GM21825 (cell line): ENCODE measurements at regions not wholly inside any gene's neighbourhood (a gene's known extent, or its start where the extent isn't known, plus 50 kb on each side); places are given as distances from the start of the nearest gene placed in this dataset.
"Not testable (repeated sequence)": the region's sequence is repeated elsewhere in the genome, so short reads cannot be mapped to it uniquely, and the experiment has no call there.

Experiments used
- ATAC-seq: cut with Tn5 transposase; IDR thresholded peaks from one replicate; pipeline ENCODE4 v1.9.1; 2021; ENCODE audit warnings: mild to moderate bottlenecking, moderate library complexity; ENCODE audit not compliant: unreplicated experiment

DNA sequence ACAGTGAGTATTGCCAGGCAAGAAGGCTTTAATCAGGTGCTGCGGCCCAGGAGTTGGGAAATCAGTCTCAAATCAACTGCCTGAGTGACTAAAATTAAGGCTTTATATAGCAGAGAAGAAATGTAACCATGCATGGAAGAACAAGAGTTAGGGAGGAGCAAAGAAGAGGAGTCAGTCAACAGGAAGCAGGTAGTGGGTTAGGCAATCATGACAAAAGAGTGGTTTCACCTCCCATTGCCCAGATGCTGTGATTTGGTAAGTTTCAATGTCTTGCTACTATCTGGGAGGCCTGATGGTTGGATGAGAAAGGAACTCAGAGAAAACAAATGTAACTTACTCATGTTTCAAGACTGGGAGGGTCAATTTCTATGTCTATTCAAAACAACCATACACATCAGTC lies 998.3 kb downstream of the GATA3 start:
- no peak for ATAC-seq

DNA sequence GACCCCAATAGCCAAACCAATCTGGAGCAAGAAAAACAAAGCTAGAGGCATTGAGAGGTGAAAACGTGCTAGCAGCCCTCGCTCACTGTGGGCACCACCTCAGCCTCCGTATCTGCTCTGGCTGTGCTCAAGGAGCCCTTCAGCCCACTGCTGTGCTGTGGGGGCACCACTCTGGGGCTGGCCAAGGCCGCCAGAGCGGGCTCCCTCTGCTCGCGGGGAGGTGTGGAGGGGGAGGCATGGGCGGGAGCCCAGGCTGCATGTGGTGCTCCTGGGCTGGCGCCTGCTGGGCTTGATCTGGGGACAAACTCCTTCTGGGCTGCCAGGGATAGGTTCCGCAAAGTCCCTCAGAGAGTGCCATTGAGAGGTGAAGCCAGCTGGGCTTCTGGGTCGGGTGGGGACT lies 1002.0 kb downstream of the GATA3 start:
- no peak for ATAC-seq

GRCh38 chr10:9057293-9057692 lies 1002.8 kb downstream of the GATA3 start:
- not testable (repeated sequence) for ATAC-seq

GRCh38 chr10:9060314-9060713 lies 1005.8 kb downstream of the GATA3 start:
- ATAC-seq = no peak

DNA sequence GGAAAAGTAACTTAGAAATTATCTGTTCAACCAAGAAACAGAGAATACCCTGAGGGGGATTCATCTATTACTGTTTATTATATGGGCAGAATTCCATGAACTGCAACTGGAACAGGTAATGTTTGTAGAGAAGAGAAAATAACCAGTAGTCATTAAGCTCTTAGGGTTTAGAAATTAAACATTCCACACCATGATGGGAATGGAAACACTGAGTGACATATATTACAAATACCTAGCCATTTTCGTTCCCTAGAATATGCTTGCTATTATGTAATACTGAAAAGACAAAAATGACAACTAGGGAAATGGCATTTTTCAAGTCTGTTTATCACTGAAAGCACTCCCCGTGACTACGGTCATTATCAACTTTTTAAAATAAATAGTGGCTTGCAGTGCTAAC lies 1007.4 kb downstream of the GATA3 start:
- no peak for ATAC-seq

- ATAC-seq = no peak
Observed at GRCh38 chr10:9066152-9066551, 1011.7 kb downstream of the GATA3 start.

DNA sequence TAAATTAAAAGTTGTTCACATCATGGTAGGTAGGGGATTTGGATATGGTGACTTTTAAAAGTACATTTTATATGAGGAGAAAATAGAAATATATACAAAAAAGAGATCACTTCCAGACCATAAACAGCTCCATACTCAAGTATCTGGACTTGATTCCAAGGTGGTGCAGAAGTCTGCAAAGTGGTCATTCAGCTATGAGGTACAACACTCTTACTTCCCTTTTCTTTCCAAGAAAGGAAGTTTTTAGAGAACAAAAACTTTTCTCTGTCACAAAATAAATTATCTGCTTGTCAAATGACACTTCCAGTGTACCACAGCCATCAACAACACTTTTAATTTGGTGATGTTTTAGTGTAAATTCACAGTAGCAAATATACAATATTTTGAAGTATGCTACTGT lies 1013.5 kb downstream of the GATA3 start:
- no peak for ATAC-seq

DNA sequence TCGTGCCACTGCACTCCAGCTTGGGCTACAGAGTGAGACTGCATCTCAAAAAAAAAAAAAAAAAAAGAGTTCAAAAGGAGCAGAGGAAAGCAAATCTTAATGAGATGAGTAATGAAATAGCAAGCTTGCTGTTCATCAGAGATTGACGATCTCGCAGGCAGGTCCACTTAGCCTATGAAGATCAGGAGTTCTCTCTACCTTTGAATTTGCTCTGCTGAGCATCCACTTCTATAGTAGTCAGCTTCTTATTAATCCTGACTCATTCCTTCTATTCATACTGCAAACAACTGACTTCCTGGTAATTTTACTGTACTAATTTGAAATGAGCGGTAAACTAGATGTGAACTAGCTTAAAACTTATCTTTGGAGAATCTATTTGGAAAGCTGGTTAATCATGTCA lies 1014.6 kb downstream of the GATA3 start:
- no peak for ATAC-seq

DNA sequence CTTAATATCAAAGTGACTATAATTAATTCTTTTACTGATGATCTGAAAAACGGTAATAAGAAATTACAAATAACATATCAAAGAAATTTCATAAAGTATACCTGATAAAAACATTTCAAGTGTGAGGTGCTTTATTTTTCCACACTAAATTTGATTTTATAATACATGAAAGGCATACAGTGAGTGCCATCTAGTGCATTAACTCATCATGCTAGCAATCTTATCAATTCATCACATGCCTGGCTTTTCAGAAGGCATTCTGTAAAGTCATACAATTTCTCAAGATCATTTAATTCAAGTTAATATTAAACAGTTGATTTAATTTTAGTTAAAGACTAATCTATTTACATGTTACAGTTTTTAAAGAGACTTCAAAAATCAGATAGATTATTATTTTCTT lies 1020.9 kb downstream of the GATA3 start:
- no peak for ATAC-seq

- ATAC-seq = no peak
Observed at GRCh38 chr10:9076066-9076465, 1021.6 kb downstream of the GATA3 start.

GRCh38 chr10:9081253-9081652 lies 1026.8 kb downstream of the GATA3 start:
- no peak for ATAC-seq

- ATAC-seq = no peak
Observed at GRCh38 chr10:9081961-9082360, 1027.5 kb downstream of the GATA3 start.

DNA sequence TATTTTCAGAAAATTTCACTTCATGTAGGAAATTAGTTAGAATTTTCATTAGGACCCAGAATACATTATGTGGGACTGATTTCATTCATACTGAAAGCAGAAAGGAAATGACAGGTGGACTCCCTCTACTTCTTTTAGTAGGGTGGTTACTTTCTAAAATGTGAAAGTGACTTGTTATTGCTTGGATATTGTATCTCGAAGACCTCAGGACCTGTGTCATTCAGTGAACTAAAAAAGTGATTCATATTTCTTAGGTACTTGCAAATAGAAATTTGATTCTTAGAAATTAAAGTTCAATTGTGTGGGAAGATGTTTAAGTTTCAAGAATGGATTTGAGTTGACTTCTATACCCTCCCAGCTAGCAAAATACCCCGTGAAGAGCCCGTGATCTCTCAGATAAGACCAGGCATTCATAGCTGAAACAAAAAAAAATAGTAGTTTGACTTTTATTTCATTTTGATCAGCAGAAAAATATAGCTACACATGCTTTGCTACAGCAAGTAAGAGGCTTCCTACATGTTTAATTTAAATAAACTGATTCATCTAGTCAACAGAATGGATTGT lies 1037.1 kb downstream of the GATA3 start:
- no peak for ATAC-seq

DNA sequence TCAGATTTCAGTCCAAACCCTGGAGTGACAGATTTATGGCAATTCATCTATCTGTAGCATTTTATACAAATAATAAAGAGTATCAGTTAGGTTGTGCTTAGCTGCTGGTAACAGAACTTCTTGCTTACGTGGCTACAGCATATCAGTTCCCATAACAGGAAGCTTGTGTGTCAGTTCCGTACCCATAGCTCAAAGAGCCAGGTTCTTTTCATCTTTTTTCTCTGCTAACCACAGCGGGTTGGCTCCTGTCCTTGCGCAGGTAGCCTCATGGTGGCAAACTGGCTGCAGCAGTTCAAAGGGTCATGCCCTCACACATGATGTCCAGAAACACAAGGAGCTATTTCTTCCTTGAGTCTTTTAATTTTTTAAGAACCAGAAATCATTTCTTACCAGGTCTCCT lies 1041.8 kb downstream of the GATA3 start:
- no peak for ATAC-seq

- no peak for ATAC-seq
Observed at GRCh38 chr10:9097206-9097990, 1042.9 kb downstream of the GATA3 start.

GRCh38 chr10:9097991-9098306 lies 1043.5 kb downstream of the GATA3 start:
- no peak for ATAC-seq

- ATAC-seq = no peak
Observed at GRCh38 chr10:9102026-9102425, 1047.5 kb downstream of the GATA3 start.

- no peak for ATAC-seq
Observed at GRCh38 chr10:9103301-9103700, 1048.8 kb downstream of the GATA3 start.

DNA sequence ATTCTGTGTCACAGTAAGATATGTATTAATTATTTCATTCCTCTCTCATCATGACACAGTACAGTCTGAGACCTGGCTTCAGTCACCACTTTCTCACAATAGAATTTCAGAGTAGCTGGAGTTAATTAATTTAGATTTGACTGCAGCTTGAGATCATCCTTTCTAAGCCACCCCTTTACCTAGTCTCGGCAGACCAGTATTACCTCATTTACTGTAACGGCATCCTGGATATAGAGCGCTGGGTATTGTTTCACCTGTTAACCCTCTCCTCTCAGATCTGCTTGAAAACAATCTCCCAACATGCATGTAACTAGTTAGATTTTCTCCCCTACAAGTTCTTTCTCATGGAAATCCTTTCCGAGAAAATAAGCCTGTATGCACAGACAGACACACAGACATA lies 1057.5 kb downstream of the GATA3 start:
- no peak for ATAC-seq

DNA sequence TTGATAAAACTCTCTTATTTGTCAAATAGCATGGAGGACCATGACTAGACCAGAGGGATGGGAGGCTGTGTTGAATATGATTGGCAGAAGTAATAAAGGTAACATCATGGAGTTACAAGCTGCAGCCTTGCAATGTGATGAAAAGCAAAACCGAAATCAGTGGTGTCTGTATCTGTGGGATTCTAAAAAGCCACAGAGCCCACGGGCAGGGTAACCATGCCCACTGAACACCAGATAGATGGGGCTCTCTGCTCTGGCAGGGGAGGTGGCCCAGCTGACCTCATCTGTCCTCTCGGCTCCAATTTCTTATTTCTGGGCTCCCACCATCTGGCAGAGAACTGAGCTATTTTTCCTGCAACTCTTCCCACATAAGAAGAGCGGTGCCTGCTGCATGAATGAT lies 1072.2 kb downstream of the GATA3 start:
- ATAC-seq = no peak

GRCh38 chr10:9137368-9137767 lies 1082.9 kb downstream of the GATA3 start:
- no peak for ATAC-seq

GRCh38 chr10:9138829-9139228 lies 1084.3 kb downstream of the GATA3 start:
- not testable (repeated sequence) for ATAC-seq

GRCh38 chr10:9140373-9140772 lies 1085.9 kb downstream of the GATA3 start:
- ATAC-seq = no peak
